Right lobe of liver (tissue), 4 donors: ENCODE measurements at regions not wholly inside any gene's neighbourhood (a gene's known extent, or its start where the extent isn't known, plus 50 kb on each side); places are given as distances from the start of the nearest gene placed in this dataset.

Source experiments
- CTCF ChIP-seq, 4 donors: fragments of 200-600 bp in 3 of 4; fragments of 450-650 bp in 1 of 4; IDR thresholded peaks; one replicate each; pipeline versions ENCODE4 v1.5.1 to v1.8.0; 2016 to 2022; ENCODE audit warnings: antibody characterized with exemption in 4 of 4, mild to moderate bottlenecking in 2 of 4
- POLR2A ChIP-seq: fragments of 450-650 bp; IDR thresholded peaks from one replicate; pipeline ENCODE4 v1.6.1; 2017; ENCODE audit warnings: antibody characterized with exemption, mild to moderate bottlenecking
- donor health status: DM: no; HTN: no; CAD: no.
- donor health status: DM: no; HTN: no; CAD: no.
- donor health status: DM: no; HTN: yes; CAD: no.

GRCh38 chr1:166391279-166392066, 224.7 kb upstream of the FAM78B start:
- TF ChIP-seq POLR2A (no peak), CTCF (IDR thresholded peaks at IDR 0.05) (no peak)
